Neural progenitor cell (in vitro differentiated cells): ENCODE measurements at regions not wholly inside any gene's neighbourhood (a gene's known extent, or its start where the extent isn't known, plus 50 kb on each side); places are given as distances from the start of the nearest gene placed in this dataset.

Experiments used
- DNase-seq: peaks from one replicate; pipeline ENCODE4 v3.0.0-alpha.2; 2016; ENCODE audit warnings: low spot score
- H2AFZ ChIP-seq: fragments of 200-600 bp; sonication (generic); replicated peaks from 2 replicates; pipeline ENCODE4 v1.6.1; 2016; ENCODE audit warnings: antibody characterized with exemption
- H3F3A ChIP-seq: fragments of 200-600 bp; sonication (generic); 2 replicates; pipeline ENCODE4 v1.6.1; 2016; ENCODE audit warnings: antibody characterized with exemption, low read depth
- H3K27ac ChIP-seq: fragments of 200-600 bp; sonication (generic); 2 replicates; pipeline ENCODE4 v1.5.1; 2016; ENCODE audit warnings: mild to moderate bottlenecking
- H3K27me3 ChIP-seq: fragments of 200-600 bp; sonication (generic); 2 replicates; pipeline ENCODE4 v1.6.1; 2016; ENCODE audit warnings: mild to moderate bottlenecking, moderate library complexity
- H3K36me3 ChIP-seq: fragments of 200-600 bp; sonication (generic); 2 replicates; pipeline ENCODE4 v1.5.1; 2016
- H3K4me1 ChIP-seq: fragments of 200-600 bp; sonication (generic); 2 replicates; pipeline ENCODE4 v1.6.1; 2016; ENCODE audit warnings: mixed run types
- H3K4me2 ChIP-seq: fragments of 200-600 bp; sonication (generic); 2 replicates; pipeline ENCODE4 v1.6.1; 2016
- H3K4me3 ChIP-seq: fragments of 200-600 bp; sonication (generic); 2 replicates; pipeline ENCODE4 v1.5.1; 2016
- H3K79me2 ChIP-seq: fragments of 200-600 bp; sonication (generic); 2 replicates; pipeline ENCODE4 v1.6.1; 2016; ENCODE audit warnings: low read depth
- H3K9ac ChIP-seq: fragments of 200-600 bp; sonication (generic); 2 replicates; pipeline ENCODE4 v1.6.1; 2016
- H3K9me3 ChIP-seq: fragments of 200-600 bp; sonication (generic); 2 replicates; pipeline ENCODE4 v1.5.1; 2016; ENCODE audit warnings: low read depth
- H4K20me1 ChIP-seq: fragments of 200-600 bp; sonication (generic); 2 replicates; pipeline ENCODE4 v1.6.1; 2016; ENCODE audit warnings: low read depth
- H3K27ac Mint-ChIP-seq: 3 replicates; pipeline ENCODE4 v1.8.0; 2021; ENCODE audit warnings: mixed read lengths
- H3K27me3 Mint-ChIP-seq: 2 replicates; pipeline ENCODE4 v1.8.0; 2022; ENCODE audit warnings: low read depth, mild to moderate bottlenecking, inconsistent platforms, moderate library complexity, mixed read lengths; ENCODE audit not compliant: insufficient read depth
- H3K36me3 Mint-ChIP-seq: 3 replicates; pipeline ENCODE4 v1.8.0; 2021; ENCODE audit warnings: mixed read lengths
- H3K4me1 Mint-ChIP-seq: 3 replicates; pipeline ENCODE4 v1.8.0; 2021; ENCODE audit warnings: mixed read lengths
- H3K4me3 Mint-ChIP-seq: 3 replicates; pipeline ENCODE4 v1.8.0; 2021; ENCODE audit warnings: mild to moderate bottlenecking, moderate library complexity, mixed read lengths
- H3K9me3 Mint-ChIP-seq: 3 replicates; pipeline ENCODE4 v1.8.0; 2020; ENCODE audit warnings: mixed read lengths
- CTCF ChIP-seq: fragments of 200-600 bp; sonication (generic); IDR thresholded peaks from 2 replicates; pipeline ENCODE4 v1.5.1; 2017; ENCODE audit warnings: antibody characterized with exemption, mild to moderate bottlenecking
- EZH2 ChIP-seq: fragments of 200-600 bp; sonication (generic); IDR thresholded peaks from 2 replicates; pipeline ENCODE4 v1.6.1; 2017; ENCODE audit warnings: antibody characterized with exemption, mild to moderate bottlenecking, moderate library complexity
- EZH2phosphoT487 ChIP-seq: fragments of 200-600 bp; sonication (generic); IDR thresholded peaks from 2 replicates; pipeline ENCODE4 v1.6.1; 2017; ENCODE audit warnings: antibody characterized with exemption

GRCh38 chr2:234814374-234814773 is 137.4 kb upstream of the SH3BP4 start:
- no peak for DNase-seq
- H2AFZ ChIP-seq, result no peak overlapping the region
- no peaks in the 10 kb centered on the region for H3K9me3 ChIP-seq
- TF ChIP-seq EZH2 (no peak), CTCF (no peak), EZH2phosphoT487 (no peak)
- H3K4me1 ChIP-seq, result peaks cover 5% of the 10 kb centered on the region
- peak overlapping the region; percentile 51 for H3K4me3 Mint-ChIP-seq
- peaks cover 4% of the 10 kb centered on the region for H3K9me3 Mint-ChIP-seq
- no peaks in the 10 kb centered on the region for H3K27me3 ChIP-seq
- H3K27me3 Mint-ChIP-seq, result peaks cover 3% of the 10 kb centered on the region
- peaks cover 17% of the 10 kb centered on the region for H3K4me1 Mint-ChIP-seq
- no peak overlapping the region for H3K27ac Mint-ChIP-seq
- no peaks in the 10 kb centered on the region for H4K20me1 ChIP-seq
- H3K9ac ChIP-seq, result no peak overlapping the region
- no peaks in the 10 kb centered on the region for H3K36me3 Mint-ChIP-seq
- H3F3A ChIP-seq, result no peaks in the 10 kb centered on the region
- no peaks in the 10 kb centered on the region for H3K36me3 ChIP-seq
- H3K27ac ChIP-seq, result no peak overlapping the region
- no peaks in the 10 kb centered on the region for H3K79me2 ChIP-seq
- H3K4me2 ChIP-seq, result no peak overlapping the region
- H3K4me3 ChIP-seq, result no peak overlapping the region

- H3K4me1 Mint-ChIP-seq, result peaks cover 20% of the 10 kb centered on the region
Observed at GRCh38 chr2:234812851-234813250, 139.0 kb upstream of the SH3BP4 start.

GRCh38 chr2:234808907-234809306 is 142.9 kb upstream of the SH3BP4 start:
- DNase-seq, result no peak
- peaks cover 4% of the 10 kb centered on the region for H3K4me1 Mint-ChIP-seq
- no peak overlapping the region for H3K27ac Mint-ChIP-seq
- Histone ChIP-seq H3K4me3 (no peak overlapping the region), H4K20me1 (no peaks in the 10 kb centered on the region), H3K4me1 (no peaks in the 10 kb centered on the region), H2AFZ (no peak overlapping the region), H3K27ac (no peak overlapping the region), H3K79me2 (no peaks in the 10 kb centered on the region), H3K27me3 (no peaks in the 10 kb centered on the region), H3K4me2 (no peak overlapping the region), H3K9me3 (no peaks in the 10 kb centered on the region), H3F3A (no peaks in the 10 kb centered on the region), H3K36me3 (no peaks in the 10 kb centered on the region), H3K9ac (no peak overlapping the region)
- H3K36me3 Mint-ChIP-seq, result no peaks in the 10 kb centered on the region
- TF ChIP-seq EZH2phosphoT487, result no peak
- no peak for TF ChIP-seq EZH2
- no peak for TF ChIP-seq CTCF
- peaks cover 3% of the 10 kb centered on the region for H3K27me3 Mint-ChIP-seq
- H3K9me3 Mint-ChIP-seq, result peaks cover 12% of the 10 kb centered on the region
- no peak overlapping the region for H3K4me3 Mint-ChIP-seq

More at GRCh38 chr2:234812851-234813250, 139.0 kb upstream of the SH3BP4 start:
- Histone ChIP-seq H3F3A (no peaks in the 10 kb centered on the region), H4K20me1 (no peaks in the 10 kb centered on the region), H3K4me2 (no peak overlapping the region), H2AFZ (no peak overlapping the region), H3K9ac (no peak overlapping the region), H3K27me3 (no peaks in the 10 kb centered on the region), H3K4me1 (peaks cover 5% of the 10 kb centered on the region), H3K36me3 (no peaks in the 10 kb centered on the region), H3K9me3 (no peaks in the 10 kb centered on the region), H3K79me2 (no peaks in the 10 kb centered on the region), H3K27ac (no peak overlapping the region), H3K4me3 (no peak overlapping the region)
- Mint-ChIP-seq H3K4me3 (no peak overlapping the region), H3K36me3 (no peaks in the 10 kb centered on the region), H3K9me3 (peaks cover 4% of the 10 kb centered on the region), H3K27me3 (peaks cover 3% of the 10 kb centered on the region), H3K27ac (no peak overlapping the region)
- TF ChIP-seq CTCF (no peak), EZH2 (no peak), EZH2phosphoT487 (no peak)
- no peak for DNase-seq
